NCI-H460 (cell line): ENCODE measurements at regions not wholly inside any gene's neighbourhood (a gene's known extent, or its start where the extent isn't known, plus 50 kb on each side); places are given as distances from the start of the nearest gene placed in this dataset.
"Not testable (repeated sequence)": the region's sequence is repeated elsewhere in the genome, so short reads cannot be mapped to it uniquely, and the experiment has no call there.

ENCODE experiments used
- DNase-seq: peaks from one replicate; pipeline ENCODE4 v3.0.0-alpha.2; 2016; ENCODE audit warnings: low read depth; ENCODE audit errors: extremely low read depth

DNA sequence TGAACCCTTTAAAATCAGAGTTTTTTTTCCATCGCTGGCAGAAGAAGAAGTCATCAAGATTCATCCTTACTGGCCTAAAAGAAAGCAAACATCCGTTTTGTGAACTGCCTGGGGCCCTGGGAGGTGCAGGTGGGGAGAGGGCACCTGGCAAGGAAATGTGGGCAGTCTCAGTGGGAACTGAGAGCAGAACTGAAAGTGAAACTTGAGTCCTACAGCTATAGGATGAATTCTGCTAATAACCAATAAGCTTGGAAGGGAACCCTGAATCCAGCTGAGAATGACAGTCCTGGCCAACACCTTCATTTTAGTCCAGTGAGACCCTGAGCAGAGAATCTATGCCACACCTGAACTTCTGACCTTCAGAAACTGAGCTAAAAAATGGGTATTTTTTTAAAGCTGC, 130.1 kb upstream of the ASCC3 start:
- no peak for DNase-seq

DNA sequence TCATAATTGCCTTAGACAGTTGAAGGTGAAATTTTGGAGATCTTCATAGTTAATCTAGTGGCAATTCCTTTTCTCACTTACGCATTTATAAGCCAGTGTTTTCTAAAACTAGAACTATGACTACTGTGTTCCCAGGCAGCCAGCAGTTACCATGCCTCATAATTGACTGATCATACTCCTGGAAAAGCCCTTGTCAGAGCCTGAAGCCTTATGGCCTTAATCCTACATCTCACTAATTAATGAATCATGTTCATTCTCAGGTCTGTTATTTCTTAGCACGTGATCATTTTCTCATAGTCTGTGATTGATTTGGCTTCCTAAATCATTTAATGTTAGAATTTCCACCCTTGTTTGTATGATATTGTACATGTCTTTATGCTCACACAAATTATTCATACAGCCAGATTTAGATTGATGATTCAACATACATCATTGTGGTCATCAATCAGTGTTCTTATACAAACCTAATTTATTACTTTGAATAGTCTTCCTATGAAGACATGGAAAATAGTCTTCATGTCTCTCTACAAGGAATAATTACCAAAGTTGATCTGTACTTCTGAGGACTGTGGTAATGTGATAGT, 132.6 kb upstream of the ASCC3 start:
- no peak for DNase-seq

DNA sequence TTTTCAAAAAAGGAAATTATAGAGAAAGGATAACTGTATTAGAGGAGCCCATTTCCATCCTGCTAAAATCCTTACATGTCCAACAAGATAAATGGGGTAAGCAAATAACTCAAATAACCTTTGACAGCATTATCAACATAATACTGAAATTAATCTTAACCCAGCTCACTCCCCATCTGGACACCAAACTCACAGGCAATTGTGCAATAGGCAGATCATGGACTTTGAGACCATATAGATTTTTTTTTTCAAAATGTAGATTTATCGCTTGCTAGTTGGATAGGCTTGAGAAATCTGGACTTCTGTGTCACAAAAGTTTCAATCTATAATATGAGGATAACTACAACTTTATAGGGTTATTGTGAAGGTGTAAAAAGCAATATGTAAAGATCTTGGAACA, 134.4 kb upstream of the ASCC3 start:
- DNase-seq = no peak

DNA sequence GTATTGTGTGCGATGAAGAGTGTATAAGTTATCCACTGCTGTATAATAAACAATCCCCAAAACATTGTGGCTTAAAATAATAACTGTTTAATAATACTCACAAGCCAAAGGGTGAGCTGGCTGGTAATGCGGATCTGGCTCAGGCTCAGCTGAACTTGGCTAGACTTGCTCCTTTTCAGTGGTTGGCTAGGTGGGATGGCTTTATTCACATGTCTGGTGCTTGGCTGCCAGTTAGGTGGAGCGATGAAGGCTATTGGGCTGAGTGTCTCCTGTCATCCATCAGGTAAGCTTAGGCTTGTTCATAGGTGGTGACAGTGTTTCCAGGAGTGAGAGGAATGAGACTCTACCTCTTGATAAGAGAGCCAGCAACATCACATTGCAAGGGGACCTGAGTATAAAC, 135.0 kb upstream of the ASCC3 start:
- DNase-seq = no peak

DNA sequence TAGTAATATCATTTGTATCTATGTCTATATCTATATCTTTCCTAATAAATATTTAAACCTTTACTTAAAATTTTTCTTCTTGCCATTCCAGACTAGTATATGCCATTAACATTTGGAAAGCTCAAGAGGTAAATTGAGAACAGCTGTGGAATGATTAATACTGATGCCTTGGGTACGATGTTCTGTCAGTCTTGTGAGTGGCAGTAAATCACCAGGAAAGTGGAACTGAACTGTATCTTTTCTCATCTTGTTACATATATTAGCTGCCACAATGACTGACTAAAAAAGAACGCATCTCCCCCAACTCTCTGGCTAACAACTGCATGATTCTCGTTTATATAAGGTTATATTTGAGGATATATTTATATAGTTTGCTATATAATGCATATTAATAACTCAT, 137.0 kb upstream of the ASCC3 start:
- DNase-seq = no peak

DNA sequence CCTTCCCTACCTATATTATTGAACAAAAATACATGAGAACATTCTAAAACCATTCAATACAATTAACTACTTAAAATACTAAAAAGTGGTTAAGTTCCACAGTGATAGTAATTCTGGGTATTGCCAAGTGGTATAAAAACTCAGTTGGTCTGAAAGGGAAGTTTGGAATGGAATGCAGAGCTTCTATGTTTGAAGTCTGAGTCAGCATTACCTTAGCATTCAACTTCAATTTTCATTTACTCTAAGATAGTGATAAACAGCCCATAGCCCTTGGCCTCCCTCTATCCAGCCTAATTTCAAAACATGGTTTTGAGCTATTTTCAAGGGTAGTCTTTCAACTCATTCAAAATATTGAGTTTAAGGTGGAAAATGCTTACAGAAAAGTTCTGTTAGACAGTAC, 140.4 kb upstream of the ASCC3 start:
- DNase-seq = no peak

DNA sequence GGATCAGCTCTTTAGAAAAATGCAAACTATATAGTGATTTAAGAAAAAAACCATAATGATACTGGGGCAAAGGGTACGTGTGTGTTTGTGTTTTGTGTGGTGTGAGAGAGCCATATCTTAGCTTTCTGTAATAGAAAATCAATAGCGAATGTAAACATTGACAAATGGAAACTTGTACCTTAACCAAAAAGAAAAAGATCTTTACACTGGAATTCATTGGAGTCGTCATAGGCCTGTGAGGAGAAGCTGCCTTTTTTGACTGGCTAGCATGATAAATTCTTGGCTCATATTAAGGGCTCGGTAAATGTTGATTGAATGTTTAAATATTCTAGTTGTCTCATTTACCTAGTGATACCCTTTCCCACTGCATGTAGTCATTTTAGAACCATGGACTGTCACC, 161.8 kb upstream of the ASCC3 start:
- no peak for DNase-seq

DNA sequence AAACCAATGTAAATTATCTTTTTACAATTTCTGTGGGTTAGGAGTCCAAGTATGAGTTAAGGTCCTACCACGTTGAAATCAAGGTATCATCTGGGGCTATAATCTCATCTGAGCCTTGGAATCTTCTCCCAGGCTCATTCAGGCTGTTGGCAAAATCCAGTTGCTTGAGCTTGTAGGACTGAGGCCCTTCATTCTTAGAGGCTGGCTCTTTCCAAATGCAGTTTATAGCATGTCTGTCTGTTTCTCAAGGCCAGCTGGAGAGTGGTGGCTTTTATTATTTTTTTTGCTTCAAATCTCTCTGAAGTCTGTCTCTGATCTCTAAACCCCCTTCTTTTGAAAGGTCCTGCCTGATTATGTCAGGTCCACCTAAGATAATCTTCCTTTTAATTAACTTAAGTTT, 177.2 kb upstream of the ASCC3 start:
- no peak for DNase-seq

DNA sequence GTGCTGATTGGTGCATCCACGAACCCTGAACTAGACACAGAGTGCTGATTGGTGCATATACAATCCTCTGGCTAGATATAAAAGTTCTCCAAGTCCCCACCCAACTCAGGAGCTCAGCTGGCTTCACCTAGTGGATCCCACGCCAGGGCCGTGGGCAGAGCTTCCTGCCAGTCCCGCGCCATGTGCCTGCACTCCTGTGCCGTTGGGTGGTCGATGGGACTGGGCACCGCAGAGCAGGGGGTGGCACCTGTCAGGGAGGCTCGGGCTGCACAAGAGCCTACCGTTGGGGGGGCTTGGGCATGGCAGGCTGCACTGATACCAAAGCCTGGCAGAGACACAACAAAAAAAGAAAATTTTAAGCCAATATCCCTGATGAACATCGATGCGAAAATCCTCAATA, 185.4 kb upstream of the ASCC3 start:
- DNase-seq = no peak

DNA sequence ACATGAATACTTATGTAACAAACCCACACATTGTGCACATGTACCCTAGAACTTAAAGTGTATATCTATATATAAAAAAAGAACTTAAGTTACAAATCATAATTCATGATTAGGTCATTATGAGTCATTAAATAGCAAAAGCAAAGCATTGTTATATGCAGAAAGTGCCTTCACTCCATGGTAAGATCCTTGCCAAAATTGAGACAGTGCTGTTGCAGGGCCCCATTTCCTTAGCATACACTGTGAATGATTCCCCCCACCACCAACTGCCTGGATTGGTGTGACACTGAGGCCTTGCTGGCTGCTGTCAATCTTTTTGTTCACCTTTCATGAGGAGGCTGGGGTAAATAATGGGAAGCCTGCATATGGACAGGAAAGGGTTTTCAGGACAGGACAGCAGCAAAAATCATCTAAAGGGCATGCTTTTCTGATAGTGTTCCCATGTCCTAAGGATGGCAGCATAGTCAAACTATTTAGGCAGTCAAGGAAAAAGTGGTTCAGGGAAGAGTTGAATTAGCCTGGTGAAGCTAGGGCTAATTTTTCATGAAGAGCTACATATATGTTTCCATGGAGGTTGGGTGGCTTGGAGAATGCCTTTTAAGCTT, 188.2 kb upstream of the ASCC3 start:
- DNase-seq = no peak

DNA sequence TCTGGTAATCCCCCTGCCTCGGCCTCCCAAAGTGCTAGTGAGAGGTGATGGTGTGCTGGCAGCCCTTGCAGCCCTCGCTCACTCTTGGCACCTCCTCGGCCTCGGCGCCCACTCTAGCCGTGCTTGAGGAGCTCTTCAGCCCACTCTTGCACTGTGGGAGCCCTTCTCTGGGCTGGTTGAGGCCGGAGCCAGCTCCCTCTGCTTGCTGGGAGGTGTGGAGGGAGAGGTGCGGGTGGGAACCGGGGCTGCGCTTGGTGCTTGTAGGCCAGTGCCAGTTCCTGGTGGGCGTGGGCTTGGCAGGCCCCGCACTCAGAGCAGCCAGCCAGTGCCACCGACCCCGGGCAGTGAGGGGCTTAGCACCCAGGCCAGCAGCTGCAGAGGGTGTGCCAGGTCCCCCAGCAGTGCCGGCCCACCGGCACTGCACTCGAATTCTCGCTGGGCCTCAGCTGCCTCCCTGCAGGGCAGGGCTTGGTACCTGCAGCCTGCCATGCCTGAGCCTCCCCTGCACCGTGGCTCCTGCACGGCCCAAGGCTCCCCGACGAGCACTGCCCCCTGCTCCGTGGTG, 189.0 kb upstream of the ASCC3 start:
- no peak for DNase-seq

DNA sequence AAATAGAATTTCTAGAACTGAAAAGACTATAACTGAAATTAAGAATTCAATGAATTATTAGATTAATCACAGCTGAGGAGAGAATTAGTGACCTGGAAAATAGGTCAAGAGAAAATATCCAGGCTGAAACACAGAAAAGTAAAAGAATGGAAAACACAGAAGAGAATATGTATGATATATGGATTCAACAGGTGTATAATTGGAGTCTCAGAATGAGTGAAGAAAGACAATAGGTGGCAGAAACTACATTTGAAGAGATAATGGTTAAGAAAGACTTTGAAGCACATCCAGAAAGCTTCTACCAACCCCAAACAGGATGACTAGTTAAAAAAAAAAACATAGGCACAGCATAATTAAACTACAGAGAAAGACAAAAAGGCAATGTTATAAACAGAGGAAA, 196.2 kb upstream of the ASCC3 start:
- DNase-seq = no peak

DNA sequence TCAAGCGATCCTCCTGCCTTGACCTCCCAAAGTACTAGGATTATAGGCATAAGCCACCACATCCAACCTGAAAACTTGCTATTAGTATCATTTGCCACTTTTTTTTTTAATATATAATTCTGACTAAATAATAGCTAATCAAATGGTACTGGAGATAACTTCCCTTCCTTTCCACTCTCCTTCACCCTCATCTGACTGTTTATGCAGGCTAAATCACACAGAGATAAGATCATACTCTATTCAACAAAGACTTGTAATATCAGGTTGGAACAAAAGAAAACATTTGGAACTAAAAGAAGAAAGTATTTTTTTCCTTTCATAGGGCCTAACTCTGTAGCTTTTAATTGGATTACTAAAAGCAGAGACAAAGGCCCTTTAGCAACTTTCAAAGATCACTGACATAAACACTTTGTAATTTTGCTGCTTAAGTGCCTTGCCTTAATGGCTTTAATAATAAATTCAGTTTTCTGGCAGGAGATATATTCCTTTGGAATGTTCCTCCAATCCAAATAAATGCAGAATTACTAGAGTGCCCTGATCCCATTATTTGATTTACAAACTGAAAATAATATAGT, 198.7 kb upstream of the ASCC3 start:
- no peak for DNase-seq

DNA sequence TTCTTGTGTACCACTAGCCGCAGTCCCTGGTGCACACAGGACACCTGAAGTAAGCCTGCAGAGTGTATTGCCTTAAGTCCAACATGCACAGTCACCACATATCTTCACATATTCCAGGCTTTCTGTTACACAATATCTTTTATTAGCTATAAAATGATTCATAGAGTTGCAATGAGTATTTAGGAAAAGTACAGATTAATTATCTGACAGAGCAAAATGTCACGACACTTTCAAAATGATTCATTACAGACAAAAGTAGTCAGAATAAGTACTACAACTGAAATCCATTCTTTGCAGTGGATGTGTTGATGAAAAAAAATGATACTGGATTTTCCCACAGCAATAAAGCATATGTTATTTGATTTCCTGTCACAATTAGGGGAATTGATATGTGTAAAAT, 199.5 kb upstream of the ASCC3 start:
- DNase-seq = no peak

DNA sequence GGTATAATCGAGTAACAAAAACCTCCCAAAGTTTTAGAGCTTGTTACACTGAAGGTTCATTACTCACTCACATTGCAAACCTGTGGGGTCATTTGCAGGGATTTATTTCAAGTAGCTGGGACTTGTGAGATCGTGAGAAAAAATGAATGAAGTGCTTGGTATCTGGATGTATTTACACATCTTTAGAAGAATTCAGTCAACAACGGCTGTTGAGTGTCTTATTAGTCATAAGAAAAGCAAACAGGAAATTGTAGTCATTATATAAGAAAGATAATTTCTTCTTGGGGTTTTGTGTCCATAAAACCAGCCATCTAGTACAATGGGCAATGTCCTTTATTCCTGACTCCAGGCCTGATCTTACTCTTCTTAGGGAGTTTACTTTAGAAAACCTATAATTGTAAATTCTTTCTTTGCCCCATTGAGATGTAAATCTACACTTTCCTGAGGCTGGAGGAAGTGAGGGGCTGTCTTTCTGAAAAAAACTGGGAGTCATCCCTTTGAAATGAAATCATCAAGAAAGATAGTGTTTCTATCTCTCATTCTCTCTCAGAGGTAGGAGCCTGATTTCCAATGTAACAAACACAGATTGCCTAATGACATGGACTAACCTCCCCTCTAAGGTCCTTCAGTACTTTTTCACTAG, 202.5 kb upstream of the ASCC3 start:
- peak; percentile 43 for DNase-seq

DNA sequence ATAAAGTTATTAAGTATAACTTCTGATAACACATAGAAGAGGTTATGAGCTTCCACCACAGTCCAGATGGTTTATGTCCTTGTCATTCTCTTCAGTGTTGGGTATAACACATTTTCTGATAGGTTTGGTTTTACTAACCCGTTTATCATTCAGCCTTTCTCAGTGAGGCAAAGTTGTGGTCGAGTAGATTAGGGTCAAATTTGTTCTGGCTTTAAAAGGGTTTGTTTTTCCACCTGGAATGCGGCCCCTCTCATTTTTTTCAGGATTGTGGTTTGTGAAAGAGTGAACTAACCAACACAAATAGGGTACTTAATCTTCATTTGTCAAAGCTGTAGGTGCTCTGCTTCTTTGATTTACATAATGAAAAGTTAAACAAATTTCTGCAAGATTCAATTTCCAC, 204.2 kb upstream of the ASCC3 start:
- DNase-seq = no peak

DNA sequence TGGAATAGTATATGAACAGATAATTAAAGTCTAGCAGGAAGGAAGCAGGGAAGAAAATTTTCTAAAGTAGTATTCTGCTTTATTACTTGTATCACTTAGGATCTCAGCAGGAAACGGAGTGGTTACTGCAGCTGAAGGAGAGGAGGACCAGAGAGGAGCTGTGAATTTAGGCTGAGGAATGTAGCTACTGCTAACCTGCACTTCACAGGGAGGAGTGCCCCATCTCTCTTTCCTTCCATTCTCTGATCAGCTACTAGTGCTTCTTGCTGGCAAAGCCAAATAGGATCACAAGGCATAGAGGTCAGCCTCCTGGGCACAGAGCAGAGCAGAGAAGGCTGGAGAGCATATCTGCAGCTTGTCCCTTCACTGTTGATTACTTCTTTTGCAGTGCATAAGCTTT, 205.3 kb upstream of the ASCC3 start:
- no peak for DNase-seq

DNA sequence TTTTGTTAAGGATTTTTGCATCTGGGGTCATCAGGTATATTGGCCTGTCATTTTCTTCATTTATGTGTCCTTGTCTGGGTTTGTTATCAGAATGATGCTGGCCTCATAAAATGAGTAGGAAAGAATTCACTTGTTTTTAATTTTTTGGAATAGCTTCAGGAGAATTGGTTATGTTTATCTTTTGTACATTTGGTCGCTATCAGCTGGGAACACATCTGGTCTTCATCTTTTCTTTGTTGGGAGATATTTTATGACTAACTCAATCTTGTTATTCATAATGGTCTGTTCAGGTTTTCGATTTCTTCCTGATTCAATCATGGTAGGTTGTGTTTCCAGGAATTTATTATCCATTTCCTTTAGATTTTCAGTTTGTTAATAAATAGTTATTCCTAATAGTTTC, 207.5 kb upstream of the ASCC3 start:
- DNase-seq = no peak

DNA sequence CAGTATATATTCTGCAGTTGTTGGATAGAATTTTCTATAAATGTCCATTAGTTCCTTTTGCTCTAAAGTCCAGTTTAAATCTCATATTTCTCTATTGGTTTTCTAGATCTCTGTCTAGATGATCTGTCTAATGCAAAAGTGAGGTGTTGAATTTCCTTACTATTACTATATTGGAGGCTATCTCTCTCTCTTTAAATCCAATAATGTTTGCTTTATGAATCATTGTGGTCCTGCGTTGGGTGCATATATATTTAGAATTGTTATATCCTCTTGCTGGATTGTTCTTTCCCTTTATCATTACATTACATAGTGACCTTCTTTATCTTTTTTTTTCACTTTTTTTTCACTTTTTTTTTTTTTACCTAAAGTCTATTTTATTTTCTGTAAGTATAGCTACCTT, 208.5 kb upstream of the ASCC3 start:
- DNase-seq = no peak

DNA sequence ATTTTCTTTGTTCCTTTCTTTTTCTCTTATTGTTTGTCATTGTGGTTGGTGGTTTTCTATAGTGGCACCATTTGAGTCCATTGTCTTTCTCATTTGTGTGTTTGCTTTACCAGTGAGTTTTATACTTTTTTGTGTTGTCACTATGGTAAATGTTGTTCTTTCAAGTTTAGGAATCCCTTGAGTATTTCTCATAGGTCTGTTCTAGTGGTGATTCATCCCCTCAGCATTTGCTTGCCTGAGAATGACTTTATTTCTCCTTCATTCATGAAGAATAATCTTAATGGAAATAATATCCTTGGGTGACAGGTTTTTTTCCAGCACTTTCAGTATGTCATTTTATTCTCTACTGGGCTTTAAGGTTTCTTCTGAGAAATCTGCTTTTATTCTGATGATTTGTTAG, 209.2 kb upstream of the ASCC3 start:
- no peak for DNase-seq

DNA sequence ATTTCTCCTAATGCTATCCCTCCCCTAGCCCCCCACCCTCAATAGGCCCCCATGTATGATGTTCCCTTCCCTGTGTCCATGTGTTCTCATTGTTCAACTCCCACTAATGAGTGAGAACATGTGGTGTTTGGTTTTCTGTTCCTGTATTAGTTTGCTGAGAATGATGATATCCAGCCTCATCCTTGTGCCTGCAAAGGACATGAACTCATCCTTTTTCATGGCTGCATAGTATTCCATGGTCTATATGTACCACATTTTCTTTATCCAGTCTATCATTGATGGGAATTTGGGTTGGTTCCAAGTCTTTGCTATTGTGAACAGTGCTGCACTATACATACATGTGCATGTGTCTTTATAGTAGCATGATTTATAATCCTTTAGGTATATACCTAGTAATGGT, 217.5 kb upstream of the ASCC3 start:
- not testable (repeated sequence) for DNase-seq

DNA sequence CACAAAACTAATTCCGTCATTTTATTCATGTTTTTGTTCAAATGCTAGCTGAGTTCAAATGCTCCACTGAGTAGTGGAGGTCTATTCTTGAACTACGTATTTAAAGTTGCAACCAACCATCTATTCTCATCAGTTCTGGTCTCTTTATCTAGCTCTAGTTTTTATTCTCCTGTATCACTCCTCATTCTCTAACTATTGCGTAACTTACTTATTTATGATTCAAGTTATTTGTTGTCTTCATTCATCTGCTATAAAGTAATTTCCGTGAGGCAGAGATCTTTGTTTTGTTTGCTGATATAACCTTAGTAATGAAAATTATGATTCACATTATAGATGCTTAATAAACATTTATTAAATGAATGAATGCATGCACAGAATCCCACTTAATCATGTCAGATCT, 221.6 kb upstream of the ASCC3 start:
- no peak for DNase-seq
